Tibial artery (tissue), 4 donors: ENCODE measurements at regions not wholly inside any gene's neighbourhood (a gene's known extent, or its start where the extent isn't known, plus 50 kb on each side); places are given as distances from the start of the nearest gene placed in this dataset.
"Not testable (repeated sequence)": the region's sequence is repeated elsewhere in the genome, so short reads cannot be mapped to it uniquely, and the experiment has no call there.

ENCODE experiments used
- DNase-seq, 2 donors: peaks; one replicate each; pipeline ENCODE4 v3.0.0-alpha.2; 2019
- H3K27ac ChIP-seq, 2 donors: fragments of 200-600 bp; sonication (generic) in 1 of 2; 1 replicate in 1 of 2; 2 replicates in 1 of 2; pipeline ENCODE4 v1.5.1; 2018 to 2019; ENCODE audit warnings: mild to moderate bottlenecking in 1 of 2
- H3K27me3 ChIP-seq, 2 donors: fragments of 200-600 bp; sonication (generic) in 1 of 2; one replicate each; pipeline versions ENCODE4 v1.5.1 to v1.6.0; 2016 to 2019
- H3K36me3 ChIP-seq, 3 donors: fragments of 200-600 bp; sonication (generic) in 2 of 3; one replicate each; pipeline ENCODE4 v1.5.1; 2016 to 2019; ENCODE audit warnings: mild to moderate bottlenecking in 2 of 3
- H3K4me1 ChIP-seq, 4 donors: fragments of 200-600 bp; sonication (generic) in 2 of 4; 1 replicate in 3 of 4; 2 replicates in 1 of 4; pipeline ENCODE4 v1.5.1; 2016 to 2019
- H3K4me3 ChIP-seq, 2 donors: fragments of 200-600 bp; sonication (generic) in 1 of 2; 1 replicate in 1 of 2; 2 replicates in 1 of 2; pipeline ENCODE4 v1.5.1; 2018 to 2019; ENCODE audit warnings: mild to moderate bottlenecking in 2 of 2
- H3K9me3 ChIP-seq, 3 donors: fragments of 200-600 bp; sonication (generic) in 1 of 3; one replicate each; pipeline ENCODE4 v1.5.1; 2016 to 2019
- intact Hi-C: fragments of 100-400 bp; cut with DNase I; formaldehyde crosslinking; loops from one replicate; pipeline ENCODE4 v1.15.0; 2023; ENCODE audit warnings: low total_unique reads
- TF ChIP-seq, protein P1 (sequence below), 2 experiments: fragments of 200-600 bp in 1 of 2; fragments of 450-650 bp in 1 of 2; IDR thresholded peaks; one replicate each; pipeline ENCODE4 v1.5.1; 2017 to 2019; ENCODE audit warnings: antibody characterized with exemption in 2 of 2, mild to moderate bottlenecking in 1 of 2, moderate library complexity in 1 of 2

DNA sequence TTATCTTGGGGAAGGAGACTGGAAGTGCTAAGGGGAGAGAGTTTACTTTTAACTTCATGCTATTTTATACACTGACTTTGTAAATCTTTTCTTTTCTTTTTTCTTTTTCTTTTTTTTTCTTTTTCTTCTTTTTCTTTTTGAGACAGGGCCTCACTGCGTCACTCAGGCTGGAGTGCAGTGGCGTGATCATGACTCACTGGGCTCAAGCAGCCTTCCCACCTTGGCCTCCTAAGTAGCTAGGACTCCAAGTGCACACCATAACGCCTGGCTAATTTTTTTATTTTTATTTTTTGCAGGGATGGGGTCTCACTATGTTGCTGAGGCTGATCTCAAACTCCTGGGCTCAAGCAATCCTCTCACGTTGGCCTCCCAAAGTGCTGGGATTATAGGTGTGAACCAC, 294.6 kb upstream of the PRICKLE1 start:
- no peaks in the 10 kb centered on the region for H3K36me3 ChIP-seq
- no peaks in the 10 kb centered on the region for H3K27me3 ChIP-seq
- DNase-seq: no peak
- intact Hi-C loops: no loop called here
- H3K4me3 ChIP-seq: no peak overlapping the region
- TF ChIP-seq, protein P1, sequence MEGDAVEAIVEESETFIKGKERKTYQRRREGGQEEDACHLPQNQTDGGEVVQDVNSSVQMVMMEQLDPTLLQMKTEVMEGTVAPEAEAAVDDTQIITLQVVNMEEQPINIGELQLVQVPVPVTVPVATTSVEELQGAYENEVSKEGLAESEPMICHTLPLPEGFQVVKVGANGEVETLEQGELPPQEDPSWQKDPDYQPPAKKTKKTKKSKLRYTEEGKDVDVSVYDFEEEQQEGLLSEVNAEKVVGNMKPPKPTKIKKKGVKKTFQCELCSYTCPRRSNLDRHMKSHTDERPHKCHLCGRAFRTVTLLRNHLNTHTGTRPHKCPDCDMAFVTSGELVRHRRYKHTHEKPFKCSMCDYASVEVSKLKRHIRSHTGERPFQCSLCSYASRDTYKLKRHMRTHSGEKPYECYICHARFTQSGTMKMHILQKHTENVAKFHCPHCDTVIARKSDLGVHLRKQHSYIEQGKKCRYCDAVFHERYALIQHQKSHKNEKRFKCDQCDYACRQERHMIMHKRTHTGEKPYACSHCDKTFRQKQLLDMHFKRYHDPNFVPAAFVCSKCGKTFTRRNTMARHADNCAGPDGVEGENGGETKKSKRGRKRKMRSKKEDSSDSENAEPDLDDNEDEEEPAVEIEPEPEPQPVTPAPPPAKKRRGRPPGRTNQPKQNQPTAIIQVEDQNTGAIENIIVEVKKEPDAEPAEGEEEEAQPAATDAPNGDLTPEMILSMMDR (IDR thresholded peaks at IDR 0.05): no peak
- H3K9me3 ChIP-seq: no peaks in the 10 kb centered on the region
- H3K4me1 ChIP-seq: no peaks in the 10 kb centered on the region
- H3K27ac ChIP-seq: no peak overlapping the region

DNA sequence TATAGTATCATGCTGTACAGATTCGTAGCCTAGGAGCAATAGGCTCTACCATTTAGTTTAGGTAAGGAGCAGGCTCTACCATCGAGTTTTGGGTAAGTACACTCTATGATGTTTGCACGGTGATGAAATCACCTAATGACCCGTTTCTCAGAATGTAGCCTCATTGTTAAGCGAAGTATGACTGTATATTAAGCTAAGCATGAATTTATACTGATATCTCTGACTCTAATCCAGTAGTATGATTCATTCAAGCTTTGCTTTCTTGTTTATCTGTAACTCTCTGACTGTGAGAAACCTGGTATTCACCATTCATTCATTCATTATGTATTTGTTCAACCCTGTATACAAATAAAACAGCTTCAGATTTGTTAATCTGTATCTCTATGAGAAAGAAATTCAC, 283.9 kb upstream of the PRICKLE1 start:
- DNase-seq: no peak
- H3K36me3 ChIP-seq: no peaks in the 10 kb centered on the region
- H3K9me3 ChIP-seq: no peaks in the 10 kb centered on the region
- H3K27ac ChIP-seq: no peak overlapping the region
- no peaks in the 10 kb centered on the region for H3K27me3 ChIP-seq
- no peak overlapping the region for H3K4me3 ChIP-seq
- intact Hi-C loops: no loop called here
- TF ChIP-seq, protein P1 (IDR thresholded peaks at IDR 0.05): no peak
- no peaks in the 10 kb centered on the region for H3K4me1 ChIP-seq

DNA sequence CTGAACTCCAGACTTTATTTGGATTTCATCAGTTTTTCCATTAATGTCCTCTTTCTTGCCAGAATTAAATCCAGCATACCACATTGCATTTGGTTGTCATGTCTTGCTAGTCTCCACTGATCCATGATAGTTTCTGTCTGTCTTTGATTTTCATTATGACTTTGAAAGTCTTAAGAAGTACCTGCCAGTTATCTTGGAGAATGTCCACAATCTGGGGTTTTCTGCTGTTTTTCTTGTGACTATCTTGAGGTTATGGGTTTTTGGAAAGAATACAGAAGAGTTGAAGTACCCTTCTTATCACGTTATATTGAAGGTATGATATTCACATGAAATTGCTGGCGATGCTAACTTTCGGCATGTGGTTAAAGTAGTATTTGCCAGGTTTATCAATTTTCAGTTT, 282.3 kb upstream of the PRICKLE1 start:
- Histone ChIP-seq H3K27ac (no peak overlapping the region), H3K4me3 (no peak overlapping the region), H3K9me3 (no peaks in the 10 kb centered on the region), H3K27me3 (no peaks in the 10 kb centered on the region), H3K36me3 (no peaks in the 10 kb centered on the region), H3K4me1 (no peaks in the 10 kb centered on the region)
- intact Hi-C loops: no loop called here
- TF ChIP-seq, protein P1 (IDR thresholded peaks at IDR 0.05): no peak
- no peak for DNase-seq

DNA sequence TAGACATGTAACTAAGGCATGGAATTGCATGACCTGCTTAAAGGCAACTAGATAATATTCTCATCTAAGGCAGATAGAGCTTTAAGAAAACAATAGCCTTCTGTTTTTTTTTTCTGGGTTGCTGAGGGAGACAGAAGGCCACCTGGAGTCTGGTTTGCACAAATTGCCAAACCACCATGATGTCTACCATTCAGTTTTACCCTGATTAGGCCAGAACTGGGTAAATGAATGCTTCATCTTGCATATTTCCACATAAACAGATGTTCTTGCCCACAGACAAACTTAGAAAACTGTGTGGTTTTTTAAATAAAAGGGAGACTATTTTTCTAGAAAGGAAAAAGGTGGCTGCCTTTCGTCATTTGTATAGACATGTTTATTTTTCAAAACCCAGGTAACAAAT, 278.7 kb upstream of the PRICKLE1 start:
- no peak for DNase-seq
- Histone ChIP-seq H3K9me3 (no peaks in the 10 kb centered on the region), H3K4me3 (no peak overlapping the region), H3K27ac (no peak overlapping the region), H3K4me1 (no peaks in the 10 kb centered on the region), H3K36me3 (no peaks in the 10 kb centered on the region), H3K27me3 (no peaks in the 10 kb centered on the region)
- intact Hi-C loops: no loop called here
- TF ChIP-seq, protein P1 (IDR thresholded peaks at IDR 0.05): no peak

DNA sequence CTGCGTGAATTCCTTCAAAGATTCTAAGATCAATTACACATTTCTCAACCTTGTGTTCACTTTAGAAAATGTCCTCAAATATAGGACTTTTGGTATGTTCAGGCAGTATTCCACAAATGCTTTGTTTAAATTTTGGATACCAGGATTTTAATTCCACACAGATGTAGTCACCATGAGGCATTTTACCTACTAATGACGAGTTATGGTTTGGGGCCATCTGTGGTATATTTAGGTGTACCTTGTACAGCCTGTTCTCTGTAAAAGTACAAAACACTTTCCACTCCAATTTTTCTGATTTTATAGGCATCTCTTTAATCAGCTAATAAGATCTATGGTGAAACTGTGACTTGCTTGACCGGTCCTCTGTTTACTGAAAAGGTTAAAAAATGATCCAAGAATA, 275.7 kb upstream of the PRICKLE1 start:
- Histone ChIP-seq H3K4me3 (no peak overlapping the region), H3K27me3 (no peaks in the 10 kb centered on the region), H3K27ac (no peak overlapping the region), H3K4me1 (no peaks in the 10 kb centered on the region), H3K9me3 (no peaks in the 10 kb centered on the region), H3K36me3 (no peaks in the 10 kb centered on the region)
- intact Hi-C loops: no loop called here
- no peak for DNase-seq
- TF ChIP-seq, protein P1 (IDR thresholded peaks at IDR 0.05): no peak

DNA sequence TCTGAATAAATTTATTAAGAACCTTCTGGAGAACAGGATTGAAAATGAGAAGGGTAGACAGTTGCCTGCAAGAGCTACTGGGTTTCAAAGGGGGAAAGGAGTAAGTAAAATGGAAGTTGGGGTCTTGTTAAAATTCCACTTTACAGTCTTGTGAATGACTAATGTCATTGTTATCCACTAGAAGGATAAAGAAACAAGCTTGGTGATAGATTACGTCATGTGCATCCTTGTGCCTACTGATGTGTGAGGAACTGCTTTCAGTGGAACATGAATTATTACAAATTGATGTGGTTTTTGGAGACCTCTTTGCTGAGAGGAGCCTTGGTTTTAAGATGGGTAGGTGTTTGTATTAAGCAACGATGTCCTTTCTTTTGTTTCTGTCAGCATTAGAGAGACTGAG, 272.5 kb upstream of the PRICKLE1 start:
- DNase-seq: no peak
- H3K27me3 ChIP-seq: no peaks in the 10 kb centered on the region
- no peaks in the 10 kb centered on the region for H3K9me3 ChIP-seq
- H3K27ac ChIP-seq: no peak overlapping the region
- no peak overlapping the region for H3K4me3 ChIP-seq
- no peaks in the 10 kb centered on the region for H3K4me1 ChIP-seq
- TF ChIP-seq, protein P1 (IDR thresholded peaks at IDR 0.05): no peak
- intact Hi-C loops: no loop called here
- no peaks in the 10 kb centered on the region for H3K36me3 ChIP-seq

DNA sequence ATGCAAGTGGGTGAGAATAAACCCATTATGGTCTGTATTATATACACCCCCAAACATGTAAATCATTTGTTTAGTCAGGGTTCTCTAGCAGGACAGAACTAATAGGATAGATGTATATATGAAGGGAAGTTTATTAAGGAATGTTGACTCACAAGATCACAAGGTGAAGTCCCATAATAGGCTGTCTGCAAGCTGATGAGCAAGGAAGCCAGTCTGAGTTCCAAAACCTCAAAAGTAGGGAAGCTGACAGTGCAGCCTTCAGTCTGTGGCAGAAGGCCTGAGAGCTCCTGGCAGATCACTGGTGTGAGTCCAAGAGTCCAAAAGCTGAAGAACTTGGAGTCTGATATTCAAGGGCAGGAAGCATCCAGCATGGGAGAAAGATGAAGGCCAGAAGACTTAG, 270.8 kb upstream of the PRICKLE1 start:
- H3K27ac ChIP-seq, intact Hi-C loops, H3K36me3 ChIP-seq, DNase-seq, H3K4me1 ChIP-seq, H3K4me3 ChIP-seq, H3K27me3 ChIP-seq, H3K9me3 ChIP-seq: not testable (repeated sequence)
